Activated naive CD8-positive, alpha-beta T cell treated with anti-CD3 and anti-CD28 coated beads, Interleukin-2, amount 10 ng/mL, durations not matched to agents 7 days and 5 days (primary cell): ENCODE measurements at regions not wholly inside any gene's neighbourhood (a gene's known extent, or its start where the extent isn't known, plus 50 kb on each side); places are given as distances from the start of the nearest gene placed in this dataset.

Experiments
- ATAC-seq: fragments of 150-1000 bp; cut with Tn5 transposase; one replicate; pipeline ENCODE4 v1.10.0; 2021; ENCODE audit warnings: low read depth, moderate library complexity
- POLR2A ChIA-PET: fragments of 350-600 bp; sonication (Branson Sonifier 250); formaldehyde crosslinking; loops from one replicate; lab custom pipeline; 2021; ENCODE audit warnings: antibody characterized with exemption; lab: Charles Lee
- DNase-seq: peaks from one replicate; pipeline ENCODE4 v3.0.0; 2021
- H3K27ac Mint-ChIP-seq: one replicate; pipeline ENCODE4 v1.8.0; 2022; ENCODE audit warnings: mild to moderate bottlenecking, mixed read lengths
- H3K27me3 Mint-ChIP-seq: one replicate; pipeline ENCODE4 v1.8.0; 2022; ENCODE audit warnings: mild to moderate bottlenecking, moderate library complexity, mixed read lengths
- H3K36me3 Mint-ChIP-seq: one replicate; pipeline ENCODE4 v1.8.0; 2021; ENCODE audit warnings: mild to moderate bottlenecking, mixed read lengths
- H3K4me1 Mint-ChIP-seq: one replicate; pipeline ENCODE4 v1.8.0; 2021; ENCODE audit warnings: mixed read lengths
- H3K4me3 Mint-ChIP-seq: one replicate; pipeline ENCODE4 v1.8.0; 2022; ENCODE audit warnings: mild to moderate bottlenecking, moderate library complexity, mixed read lengths
- H3K9me3 Mint-ChIP-seq: one replicate; pipeline ENCODE4 v1.8.0; 2021; ENCODE audit warnings: mixed read lengths

DNA sequence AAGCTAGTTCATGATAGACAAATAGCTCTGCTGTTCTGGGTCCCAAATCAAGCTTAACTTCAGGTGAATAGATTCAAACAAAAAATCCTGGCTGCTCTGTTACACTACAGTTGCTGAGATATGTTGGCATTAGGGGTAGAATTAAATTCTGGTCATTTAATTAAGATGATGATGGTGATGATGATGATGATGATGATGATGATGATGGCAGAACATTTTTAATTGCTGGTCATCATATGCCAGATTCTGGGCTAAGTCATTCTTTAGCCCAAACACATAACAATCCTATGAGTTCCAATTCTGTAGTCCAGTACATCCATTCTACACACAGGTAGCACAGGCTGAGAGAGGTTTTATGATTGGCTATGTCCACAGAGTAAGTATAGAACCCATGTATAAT is 741.5 kb downstream of the STIM2 start:
- POLR2A ChIA-PET, result no interaction called here
- no peaks in the 10 kb centered on the region for H3K27me3 Mint-ChIP-seq
- peaks cover 5% of the 10 kb centered on the region for H3K9me3 Mint-ChIP-seq
- no peak overlapping the region for H3K27ac Mint-ChIP-seq
- ATAC-seq (no peak), DNase-seq (no peak)
- no peaks in the 10 kb centered on the region for H3K4me1 Mint-ChIP-seq
- H3K36me3 Mint-ChIP-seq, result no peaks in the 10 kb centered on the region
- no peak overlapping the region for H3K4me3 Mint-ChIP-seq

DNA sequence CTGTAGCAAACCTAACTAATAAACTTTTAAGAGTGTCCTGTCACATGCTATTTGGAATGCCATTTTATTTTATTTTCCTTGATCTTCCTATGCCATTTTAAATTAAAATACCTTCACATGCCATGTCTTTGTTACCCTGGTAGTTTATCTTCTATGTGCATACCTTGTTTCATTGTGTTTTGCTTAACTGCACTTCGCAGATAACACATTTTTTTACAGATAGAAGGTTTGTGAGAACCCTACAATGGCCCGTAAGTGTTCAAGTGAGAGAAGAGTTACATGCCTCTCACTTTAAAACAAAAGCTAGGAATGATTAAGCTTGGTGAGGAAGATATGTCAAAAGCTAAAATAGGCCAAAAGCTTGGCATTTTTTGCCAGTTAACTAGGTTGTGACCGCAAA is 744.1 kb downstream of the STIM2 start:
- H3K9me3 Mint-ChIP-seq, result peaks cover 5% of the 10 kb centered on the region
- POLR2A ChIA-PET, result no interaction called here
- no peaks in the 10 kb centered on the region for H3K4me1 Mint-ChIP-seq
- H3K27ac Mint-ChIP-seq, result no peak overlapping the region
- no peak overlapping the region for H3K4me3 Mint-ChIP-seq
- H3K36me3 Mint-ChIP-seq, result no peaks in the 10 kb centered on the region
- H3K27me3 Mint-ChIP-seq, result no peaks in the 10 kb centered on the region
- ATAC-seq (no peak), DNase-seq (no peak)

DNA sequence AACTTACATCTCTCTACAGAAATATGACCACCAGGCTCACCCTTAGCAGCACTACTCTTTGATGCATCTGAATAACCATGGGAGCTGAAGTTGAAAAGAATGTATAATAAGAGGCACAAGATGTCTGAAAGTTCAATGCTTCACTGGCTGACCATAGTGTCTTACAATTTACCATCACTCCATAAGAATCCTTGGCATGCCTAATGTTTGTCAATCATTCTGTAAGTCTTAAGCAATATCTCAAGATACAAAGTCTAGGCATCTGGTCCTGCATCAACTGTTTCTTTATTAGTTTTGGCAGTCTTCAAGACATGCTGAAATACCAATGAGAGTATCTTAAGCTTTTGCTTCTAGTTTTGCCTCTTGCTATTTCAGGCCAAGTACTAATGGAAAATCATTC is 755.5 kb downstream of the STIM2 start:
- H3K4me3 Mint-ChIP-seq, result no peak overlapping the region
- no peak overlapping the region for H3K27ac Mint-ChIP-seq
- POLR2A ChIA-PET, result no interaction called here
- ATAC-seq (no peak), DNase-seq (no peak)
- H3K36me3 Mint-ChIP-seq, result no peaks in the 10 kb centered on the region
- no peaks in the 10 kb centered on the region for H3K4me1 Mint-ChIP-seq
- no peaks in the 10 kb centered on the region for H3K9me3 Mint-ChIP-seq
- no peaks in the 10 kb centered on the region for H3K27me3 Mint-ChIP-seq

DNA sequence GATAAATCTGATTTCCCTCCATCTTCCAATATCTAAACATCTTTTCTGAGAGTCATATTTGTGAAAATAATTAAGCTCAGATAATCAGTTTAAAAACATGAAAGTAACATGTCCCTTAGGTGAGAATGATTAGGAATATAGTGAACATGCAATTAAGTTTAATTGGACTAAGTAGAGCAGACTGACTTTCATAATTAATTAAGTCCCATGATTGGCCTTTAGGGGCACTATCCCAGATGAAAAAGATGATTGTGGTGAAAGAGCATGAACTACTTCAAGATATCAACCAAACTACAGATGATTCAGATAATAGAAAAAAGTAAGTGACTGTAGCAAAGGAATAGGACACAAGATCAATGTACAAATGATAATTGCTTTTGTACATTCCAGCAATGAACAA is 758.8 kb downstream of the STIM2 start:
- DNase-seq (no peak), ATAC-seq (no peak)
- Mint-ChIP-seq H3K9me3 (no peaks in the 10 kb centered on the region), H3K27ac (no peak overlapping the region), H3K4me3 (no peak overlapping the region), H3K27me3 (no peaks in the 10 kb centered on the region), H3K36me3 (no peaks in the 10 kb centered on the region), H3K4me1 (no peaks in the 10 kb centered on the region)
- POLR2A ChIA-PET, result no interaction called here

DNA sequence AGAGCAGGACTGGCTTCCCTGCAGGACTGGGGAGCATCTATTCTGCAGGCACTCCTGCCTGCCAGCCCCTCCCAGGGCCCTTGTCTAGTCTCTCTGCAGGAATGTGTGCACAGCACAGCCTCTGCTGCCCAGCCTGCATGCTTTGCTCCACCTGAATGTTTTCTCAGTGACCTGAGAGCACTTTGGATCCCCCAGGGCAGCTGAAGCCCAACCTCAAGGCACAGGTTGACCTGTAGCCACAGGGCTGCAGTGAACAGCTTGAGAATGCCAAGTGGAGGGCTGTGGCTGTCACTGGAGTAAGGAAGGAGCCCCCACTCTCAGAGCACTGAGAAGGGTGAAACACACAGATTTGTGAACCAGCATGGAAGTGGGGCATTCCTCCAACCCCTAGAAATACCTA is 760.2 kb downstream of the STIM2 start:
- Mint-ChIP-seq H3K27me3 (no peaks in the 10 kb centered on the region), H3K4me3 (no peak overlapping the region), H3K4me1 (no peaks in the 10 kb centered on the region), H3K36me3 (no peaks in the 10 kb centered on the region), H3K9me3 (no peaks in the 10 kb centered on the region), H3K27ac (no peak overlapping the region)
- ATAC-seq (no peak), DNase-seq (no peak)
- POLR2A ChIA-PET, result no interaction called here

DNA sequence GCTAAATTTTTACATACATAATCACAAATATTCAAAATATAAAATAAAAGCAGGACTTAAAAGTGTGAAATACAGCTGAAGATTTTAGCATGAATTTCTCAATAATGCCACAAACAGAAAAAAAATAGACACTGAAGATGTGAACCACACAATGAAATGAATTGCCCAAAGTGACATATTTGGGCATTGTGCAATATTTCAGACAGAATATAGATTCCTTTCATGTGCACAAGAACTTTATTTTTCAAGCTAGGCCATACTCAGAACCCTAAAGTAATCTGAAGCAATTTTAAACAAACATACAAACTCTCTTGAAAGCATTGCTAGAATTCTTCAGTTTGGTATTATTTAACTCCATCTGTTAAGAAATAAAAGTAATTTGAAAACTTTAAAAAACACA is 764.1 kb downstream of the STIM2 start:
- no peaks in the 10 kb centered on the region for H3K4me1 Mint-ChIP-seq
- POLR2A ChIA-PET, result no interaction called here
- DNase-seq, result no peak
- no peaks in the 10 kb centered on the region for H3K9me3 Mint-ChIP-seq
- H3K27me3 Mint-ChIP-seq, result no peaks in the 10 kb centered on the region
- no peak for ATAC-seq
- no peak overlapping the region for H3K27ac Mint-ChIP-seq
- no peak overlapping the region for H3K4me3 Mint-ChIP-seq
- no peaks in the 10 kb centered on the region for H3K36me3 Mint-ChIP-seq

DNA sequence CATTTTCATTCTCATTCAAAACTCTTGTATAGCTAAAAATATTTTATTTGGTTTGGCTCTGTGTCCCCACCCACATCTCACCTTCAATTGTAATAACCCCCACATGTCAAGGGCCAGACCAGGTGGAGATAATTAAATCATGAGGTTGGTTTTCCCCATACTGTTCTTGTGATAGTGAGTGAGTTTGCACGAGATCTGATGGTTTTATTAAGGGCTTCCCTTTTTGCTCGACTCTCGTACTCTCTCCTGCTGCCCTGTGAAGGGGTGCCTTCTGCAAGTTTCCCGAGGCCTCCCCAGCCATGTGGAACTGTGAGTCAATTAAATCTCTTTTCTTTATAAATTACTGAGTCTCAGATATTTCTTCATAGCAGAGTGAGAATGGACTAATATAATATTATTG is 768.0 kb downstream of the STIM2 start:
- Mint-ChIP-seq H3K4me1 (no peaks in the 10 kb centered on the region), H3K27me3 (no peaks in the 10 kb centered on the region), H3K9me3 (no peaks in the 10 kb centered on the region), H3K36me3 (no peaks in the 10 kb centered on the region), H3K27ac (no peak overlapping the region), H3K4me3 (no peak overlapping the region)
- DNase-seq (no peak), ATAC-seq (no peak)
- POLR2A ChIA-PET, result no interaction called here

DNA sequence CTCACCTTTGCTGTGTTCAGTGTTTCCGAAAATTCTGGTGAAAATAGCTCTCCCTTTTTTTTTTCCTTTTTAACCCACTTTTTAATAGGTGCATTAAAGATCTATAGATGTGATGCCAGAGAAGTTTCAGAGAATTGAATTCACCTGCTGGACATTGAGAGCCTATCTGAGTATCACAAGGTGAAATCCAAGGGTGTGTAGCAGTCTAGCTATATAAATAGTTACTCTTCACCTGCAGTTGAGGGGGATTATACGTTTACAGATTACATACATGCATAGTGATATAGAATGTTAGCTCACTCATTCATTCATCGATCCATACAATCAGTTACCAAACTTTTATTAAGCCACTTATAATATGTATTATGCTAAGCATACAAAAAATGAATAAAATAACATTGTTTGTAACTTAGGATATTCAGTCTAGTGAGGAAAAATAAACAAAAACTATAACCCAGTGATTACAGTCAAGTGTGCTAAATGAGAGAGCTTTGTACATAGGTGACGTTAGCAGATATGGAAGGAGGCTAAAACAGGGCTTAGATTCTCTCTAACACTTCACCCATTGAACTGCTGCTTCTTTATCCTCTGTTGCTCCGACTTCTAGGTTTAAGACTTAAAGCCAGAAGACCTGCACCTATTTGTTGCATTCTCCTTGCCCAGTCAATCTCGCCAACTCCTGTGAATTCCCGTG is 769.0 kb downstream of the STIM2 start:
- Mint-ChIP-seq H3K4me3 (no peak overlapping the region), H3K4me1 (no peaks in the 10 kb centered on the region), H3K27me3 (no peaks in the 10 kb centered on the region), H3K9me3 (no peaks in the 10 kb centered on the region), H3K27ac (no peak overlapping the region), H3K36me3 (no peaks in the 10 kb centered on the region)
- ATAC-seq, result no peak
- no peak for DNase-seq
- POLR2A ChIA-PET, result no interaction called here

DNA sequence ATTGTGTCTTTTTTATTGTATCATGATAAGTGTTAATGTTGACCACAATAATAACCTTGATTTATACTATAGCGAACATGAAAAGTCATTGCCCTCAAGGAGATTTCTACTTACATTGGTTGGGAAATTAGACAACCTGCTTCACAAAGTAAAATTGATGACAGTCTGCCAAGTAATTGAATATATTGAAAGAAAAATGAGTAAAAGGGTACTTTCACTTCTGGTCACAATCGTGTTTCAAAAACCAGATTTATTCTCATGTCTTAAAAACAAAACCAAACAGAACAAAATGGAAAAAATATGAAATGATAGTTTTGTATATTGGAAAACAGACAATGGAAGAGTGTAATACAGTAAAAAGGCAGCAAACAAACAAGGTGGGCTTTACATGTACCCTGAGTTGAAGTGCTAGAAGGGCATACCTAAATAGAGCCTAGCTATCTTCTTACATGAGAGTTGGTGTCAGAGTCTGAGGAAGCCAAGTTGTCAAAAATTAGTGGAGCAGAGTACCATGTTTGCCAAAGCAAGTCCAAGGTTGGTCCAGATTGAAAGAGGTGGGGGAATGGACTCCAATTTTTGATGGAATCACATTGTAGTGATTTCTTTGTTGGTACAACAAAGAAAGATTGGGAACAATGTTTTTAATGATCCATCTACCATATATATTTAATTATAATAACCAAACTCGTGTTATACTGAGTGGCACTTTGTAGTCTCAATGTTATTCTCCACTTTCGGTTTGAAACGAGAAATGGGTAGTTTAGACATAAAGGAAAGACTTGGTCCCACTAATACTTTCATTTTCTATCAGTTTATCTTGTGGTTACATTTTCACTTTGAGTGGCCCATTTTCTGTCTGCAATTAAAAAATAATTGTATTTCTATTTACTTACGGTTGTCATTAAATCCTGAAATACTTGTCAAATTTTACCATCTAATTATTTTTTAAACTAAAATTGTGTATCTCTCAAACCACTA is 775.6 kb downstream of the STIM2 start:
- Mint-ChIP-seq H3K4me1 (no peaks in the 10 kb centered on the region), H3K36me3 (no peaks in the 10 kb centered on the region), H3K9me3 (no peaks in the 10 kb centered on the region), H3K27ac (no peak overlapping the region), H3K4me3 (no peak overlapping the region), H3K27me3 (no peaks in the 10 kb centered on the region)
- no peak for ATAC-seq
- POLR2A ChIA-PET, result no interaction called here
- DNase-seq, result no peak

DNA sequence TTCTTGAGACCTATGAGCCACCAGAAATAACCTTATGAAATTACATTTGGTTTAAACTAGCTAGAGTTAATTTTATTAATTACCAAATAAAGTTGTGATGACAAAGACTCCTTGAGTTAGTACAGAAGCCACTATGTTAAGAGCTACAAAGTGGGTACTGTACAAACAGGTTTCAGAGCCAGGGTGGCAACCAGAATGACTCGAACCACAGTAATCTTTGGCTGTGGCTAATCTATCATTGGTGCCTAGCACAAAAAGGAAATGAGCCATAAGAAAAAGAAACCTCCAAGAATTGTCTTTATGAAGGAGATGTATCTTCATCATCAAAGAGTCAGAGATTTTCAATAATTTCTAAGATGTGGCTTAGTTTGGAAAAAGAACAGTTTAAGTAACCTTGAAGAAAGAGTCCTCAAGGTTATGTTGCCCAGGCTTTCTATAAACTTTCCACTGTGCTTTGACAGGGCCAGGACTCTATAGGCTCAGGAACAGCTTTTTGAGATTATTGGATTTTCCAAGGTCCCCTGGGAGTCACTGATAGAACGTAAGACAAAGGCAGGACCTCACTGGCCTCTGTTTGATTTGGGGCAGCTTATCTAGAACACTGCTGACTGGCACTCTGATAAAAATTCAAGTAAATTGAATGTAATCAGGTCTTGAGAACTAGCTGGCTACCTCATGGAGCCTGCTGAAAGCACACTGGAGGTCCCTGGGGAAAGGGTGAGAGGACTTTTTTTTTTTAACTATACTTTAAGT is 777.7 kb downstream of the STIM2 start:
- Mint-ChIP-seq H3K27ac (no peak overlapping the region), H3K4me1 (no peaks in the 10 kb centered on the region), H3K9me3 (no peaks in the 10 kb centered on the region), H3K4me3 (no peak overlapping the region), H3K36me3 (no peaks in the 10 kb centered on the region), H3K27me3 (no peaks in the 10 kb centered on the region)
- POLR2A ChIA-PET, result no interaction called here
- no peak for ATAC-seq
- no peak for DNase-seq

DNA sequence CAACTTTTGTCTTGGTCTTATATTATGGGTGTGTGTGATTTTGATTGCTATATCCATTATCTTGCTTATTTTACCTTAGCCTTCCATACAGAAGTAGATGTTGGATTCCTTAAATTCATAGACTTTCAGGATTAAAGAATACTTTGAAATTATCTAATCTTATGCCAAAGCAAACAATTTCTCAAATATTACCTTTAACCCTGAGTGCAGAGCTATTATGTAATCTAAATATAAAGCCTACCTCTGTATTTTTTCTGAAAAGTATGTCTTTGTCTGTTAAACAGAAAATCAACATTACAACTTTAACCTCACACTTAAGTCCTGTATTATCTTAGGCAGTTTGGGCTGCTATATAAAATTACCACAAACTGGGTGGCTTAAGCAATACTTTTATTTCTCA is 782.5 kb downstream of the STIM2 start:
- Mint-ChIP-seq H3K4me3 (no peak overlapping the region), H3K27me3 (no peaks in the 10 kb centered on the region), H3K4me1 (no peaks in the 10 kb centered on the region), H3K27ac (no peak overlapping the region), H3K36me3 (no peaks in the 10 kb centered on the region), H3K9me3 (no peaks in the 10 kb centered on the region)
- no peak for ATAC-seq
- DNase-seq, result no peak
- POLR2A ChIA-PET, result no interaction called here

DNA sequence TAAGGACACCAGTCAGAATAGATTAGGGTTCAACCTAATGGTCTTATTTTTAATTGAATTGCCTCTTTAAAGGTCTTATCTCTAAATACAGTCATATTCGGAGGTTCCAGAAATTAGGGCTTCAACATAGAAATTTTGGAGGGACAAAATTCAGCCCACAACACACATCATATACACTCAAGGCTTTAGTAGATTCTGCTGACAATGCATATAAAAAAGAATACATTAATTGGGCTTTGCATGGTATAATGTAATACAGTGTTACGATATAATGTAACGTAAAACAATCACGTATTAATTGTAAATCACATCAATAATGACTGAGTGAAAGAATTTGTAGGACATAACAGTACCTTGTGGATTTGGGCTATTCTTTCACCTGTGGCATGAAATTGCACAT is 787.8 kb downstream of the STIM2 start:
- no peak overlapping the region for H3K27ac Mint-ChIP-seq
- H3K36me3 Mint-ChIP-seq, result no peaks in the 10 kb centered on the region
- H3K27me3 Mint-ChIP-seq, result no peaks in the 10 kb centered on the region
- DNase-seq (no peak), ATAC-seq (no peak)
- POLR2A ChIA-PET, result no interaction called here
- H3K4me3 Mint-ChIP-seq, result no peak overlapping the region
- H3K4me1 Mint-ChIP-seq, result no peaks in the 10 kb centered on the region
- no peaks in the 10 kb centered on the region for H3K9me3 Mint-ChIP-seq

DNA sequence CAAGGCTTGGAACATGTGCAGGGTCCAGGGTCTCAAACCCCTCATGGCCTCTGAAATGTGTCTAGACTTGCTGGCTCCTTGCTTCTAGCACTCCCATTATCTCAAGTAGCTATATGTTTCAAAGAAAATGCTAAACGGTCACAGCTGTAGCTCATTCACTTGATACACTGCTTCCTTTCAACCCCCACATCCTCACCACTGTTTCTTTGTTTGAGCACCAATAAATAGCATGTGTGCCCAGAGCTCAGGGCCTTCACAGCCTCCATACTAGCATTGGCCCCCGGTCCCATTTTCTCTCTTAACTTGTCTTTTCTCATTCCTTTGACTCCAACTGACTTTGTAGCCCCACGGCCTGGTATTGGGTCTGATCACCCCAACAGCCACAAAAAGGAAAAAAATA is 801.8 kb downstream of the STIM2 start:
- POLR2A ChIA-PET, result no interaction called here
- Mint-ChIP-seq H3K27me3 (no peaks in the 10 kb centered on the region), H3K4me1 (no peaks in the 10 kb centered on the region), H3K9me3 (peaks cover 5% of the 10 kb centered on the region), H3K36me3 (no peaks in the 10 kb centered on the region), H3K27ac (no peak overlapping the region), H3K4me3 (no peak overlapping the region)
- DNase-seq (no peak), ATAC-seq (no peak)
